IMR-90 (cell line): ENCODE measurements at regions not wholly inside any gene's neighbourhood (a gene's known extent, or its start where the extent isn't known, plus 50 kb on each side); places are given as distances from the start of the nearest gene placed in this dataset.

Experiments
- BHLHE40 ChIP-seq: fragments of 150-350 bp; IDR thresholded peaks from 2 replicates; pipeline ENCODE4 v1.6.1; 2016; ENCODE audit warnings: mild to moderate bottlenecking, low read depth, low read length
- CEBPB ChIP-seq: IDR thresholded peaks from 2 replicates; pipeline ENCODE4 v1.6.1; 2012; ENCODE audit warnings: low read depth, low read length, improper control_type of control experiment
- CHD1 ChIP-seq: IDR thresholded peaks from 2 replicates; pipeline ENCODE4 v1.6.1; 2012; ENCODE audit warnings: low read depth, low read length, improper control_type of control experiment
- CTCF ChIP-seq: conservative IDR thresholded peaks from 2 replicates; pipeline ENCODE4 v1.5.1; 2012; ENCODE audit warnings: mild to moderate bottlenecking, low read depth, low read length, improper control_type of control experiment
- MAFK ChIP-seq: IDR thresholded peaks from 2 replicates; pipeline ENCODE4 v1.6.1; 2012; ENCODE audit warnings: low read depth, low read length, improper control_type of control experiment
- MAZ ChIP-seq: IDR thresholded peaks from 2 replicates; pipeline ENCODE4 v1.6.1; 2012; ENCODE audit warnings: low read depth, mild to moderate bottlenecking, low read length, improper control_type of control experiment, moderate library complexity, borderline replicate concordance
- POLR2A ChIP-seq: IDR thresholded peaks from 2 replicates; pipeline ENCODE4 v1.6.1; 2012; ENCODE audit warnings: mild to moderate bottlenecking, low read depth, low read length
- RAD21 ChIP-seq: IDR thresholded peaks from 2 replicates; pipeline ENCODE4 v1.6.1; 2012; ENCODE audit warnings: low read length, improper control_type of control experiment
- RCOR1 ChIP-seq: IDR thresholded peaks from 2 replicates; pipeline ENCODE4 v1.6.1; 2012; ENCODE audit warnings: mild to moderate bottlenecking, low read length, improper control_type of control experiment; ENCODE audit not compliant: insufficient replicate concordance
- RFX5 ChIP-seq: IDR thresholded peaks from 2 replicates; pipeline ENCODE4 v1.8.0; 2012; ENCODE audit warnings: low read depth, mild to moderate bottlenecking, low read length, moderate library complexity
- SMC3 ChIP-seq: fragments of 150-350 bp; IDR thresholded peaks from 2 replicates; pipeline ENCODE4 v1.6.1; 2016; ENCODE audit warnings: low read depth, mild to moderate bottlenecking, antibody characterized with exemption, low read length, moderate library complexity
- USF2 ChIP-seq: fragments of 150-350 bp; IDR thresholded peaks from 2 replicates; pipeline ENCODE4 v1.6.1; 2017; ENCODE audit warnings: mild to moderate bottlenecking, antibody characterized with exemption, low read length, low read depth
- TF ChIP-seq, protein P1 (sequence below): fragments of 150-350 bp; IDR thresholded peaks from 2 replicates; pipeline ENCODE4 v1.6.1; 2016; ENCODE audit warnings: low read depth, mild to moderate bottlenecking, low read length, moderate library complexity, borderline replicate concordance

DNA sequence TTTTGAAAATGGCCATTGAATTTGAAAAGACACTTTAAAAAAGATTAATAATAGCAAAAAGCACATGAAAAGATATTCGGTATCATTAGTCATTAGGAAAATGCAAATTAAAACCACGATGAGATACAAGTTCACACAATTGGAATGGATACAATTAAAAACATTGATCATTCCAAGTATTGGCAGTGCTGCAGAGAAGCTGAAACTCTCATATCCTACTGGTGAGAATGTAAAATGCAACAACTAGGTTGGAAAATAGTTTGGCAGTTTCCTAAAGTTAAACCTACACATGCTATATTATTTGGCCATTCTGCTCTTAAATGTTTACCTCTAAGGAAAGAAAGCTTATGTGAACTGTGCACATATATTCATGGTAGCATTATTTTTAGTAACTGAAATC is 838.7 kb upstream of the PRMT6 start:
- no peak for TF ChIP-seq SMC3
- no peak for TF ChIP-seq CTCF
- no peak for TF ChIP-seq MAZ
- no peak for TF ChIP-seq USF2
- TF ChIP-seq RAD21 = no peak
- TF ChIP-seq RCOR1 = no peak
- TF ChIP-seq POLR2A = no peak
- TF ChIP-seq CHD1 = no peak
- TF ChIP-seq, protein P1, sequence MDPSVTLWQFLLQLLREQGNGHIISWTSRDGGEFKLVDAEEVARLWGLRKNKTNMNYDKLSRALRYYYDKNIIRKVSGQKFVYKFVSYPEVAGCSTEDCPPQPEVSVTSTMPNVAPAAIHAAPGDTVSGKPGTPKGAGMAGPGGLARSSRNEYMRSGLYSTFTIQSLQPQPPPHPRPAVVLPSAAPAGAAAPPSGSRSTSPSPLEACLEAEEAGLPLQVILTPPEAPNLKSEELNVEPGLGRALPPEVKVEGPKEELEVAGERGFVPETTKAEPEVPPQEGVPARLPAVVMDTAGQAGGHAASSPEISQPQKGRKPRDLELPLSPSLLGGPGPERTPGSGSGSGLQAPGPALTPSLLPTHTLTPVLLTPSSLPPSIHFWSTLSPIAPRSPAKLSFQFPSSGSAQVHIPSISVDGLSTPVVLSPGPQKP = no peak
- no peak for TF ChIP-seq CEBPB
- TF ChIP-seq BHLHE40 = no peak
- no peak for TF ChIP-seq RFX5
- no peak for TF ChIP-seq MAFK
